Endothelial cell of hepatic sinusoid (primary cell): ENCODE measurements at regions not wholly inside any gene's neighbourhood (a gene's known extent, or its start where the extent isn't known, plus 50 kb on each side); places are given as distances from the start of the nearest gene placed in this dataset.
"Not testable (repeated sequence)": the region's sequence is repeated elsewhere in the genome, so short reads cannot be mapped to it uniquely, and the experiment has no call there.

Experiments
- in situ Hi-C: cut with HindIII; loops from 2 replicates; pipeline ENCODE4 v1.10.0; 2017; ENCODE audit warnings: low sequenced_read_pairs

GRCh38 chr22:25390297-25391240 is 171.1 kb downstream of the CRYBB2 start:
- in situ Hi-C loops: no loop called here

- in situ Hi-C loops: no loop called here
Observed at GRCh38 chr22:25392584-25392983, 171.9 kb upstream of the GRK3 start.

- in situ Hi-C loops: no loop called here
Observed at GRCh38 chr22:25393121-25393805, 171.2 kb upstream of the GRK3 start.

DNA sequence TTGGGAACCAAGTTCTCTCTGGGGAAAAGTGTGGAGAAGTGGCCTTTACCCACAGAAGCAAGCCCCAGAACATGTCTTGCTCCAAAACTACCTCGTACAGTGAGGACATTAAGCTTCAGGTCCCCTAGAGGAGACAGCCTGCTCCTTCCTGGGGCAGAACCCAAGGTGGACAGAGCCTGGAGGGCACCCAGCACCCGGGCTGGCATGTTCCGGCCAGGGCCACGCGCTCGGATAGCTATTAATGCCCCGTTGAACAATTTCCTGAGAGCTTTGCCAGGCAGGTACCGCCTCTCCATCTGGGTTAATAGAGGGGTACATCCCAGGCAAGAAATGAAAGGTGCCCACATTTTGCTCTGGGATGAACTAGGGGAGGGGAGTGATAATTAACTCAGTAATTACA is 169.0 kb upstream of the GRK3 start:
- in situ Hi-C loops: no loop called here

DNA sequence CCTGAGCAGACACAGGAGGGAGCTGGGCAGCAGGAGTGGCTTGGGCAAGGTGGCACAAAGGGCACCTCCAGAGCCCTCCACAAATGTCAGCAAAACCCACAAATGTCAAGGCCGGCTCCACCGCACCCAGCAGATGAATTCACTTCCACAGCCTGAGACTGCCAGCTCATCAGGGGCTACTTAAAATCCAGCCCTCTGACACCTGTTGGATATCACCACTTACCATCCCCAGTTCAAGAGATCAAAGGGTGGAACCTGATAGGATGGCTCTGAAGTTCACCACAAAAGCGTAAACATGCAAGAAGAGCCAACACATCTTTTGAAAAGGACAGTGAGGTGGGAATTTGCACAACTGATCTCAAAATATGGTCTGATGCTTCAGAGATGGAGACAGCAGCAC is 168.6 kb upstream of the GRK3 start:
- in situ Hi-C loops: no loop called here

DNA sequence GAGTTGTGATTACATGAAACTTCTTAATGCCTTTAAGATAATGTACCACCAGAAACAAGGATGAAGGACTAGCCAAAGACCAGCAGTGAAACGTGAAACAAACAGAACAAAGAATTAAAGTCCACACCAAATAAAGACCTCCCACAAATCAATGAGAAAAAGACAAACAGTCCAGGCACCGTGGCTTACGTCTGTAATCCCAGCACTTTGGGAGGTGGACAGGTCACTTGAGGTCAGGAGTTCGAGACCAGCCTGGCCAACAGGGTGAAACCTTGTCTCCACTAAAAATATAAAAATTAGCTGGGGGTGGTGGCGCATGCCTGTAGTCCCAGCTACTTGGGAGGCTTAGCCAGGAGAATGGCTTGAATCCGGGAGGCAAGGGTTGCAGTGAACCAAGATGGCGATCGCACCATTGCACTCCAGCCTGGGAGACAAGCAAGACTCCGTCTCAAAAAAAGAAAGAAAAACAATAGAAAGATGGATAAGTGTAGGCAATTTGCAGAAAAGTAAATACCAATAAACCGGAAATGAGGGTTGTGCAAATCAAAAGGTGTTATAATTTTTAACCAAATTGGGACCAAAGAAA is 167.8 kb upstream of the GRK3 start:
- in situ Hi-C loops: no loop called here

DNA sequence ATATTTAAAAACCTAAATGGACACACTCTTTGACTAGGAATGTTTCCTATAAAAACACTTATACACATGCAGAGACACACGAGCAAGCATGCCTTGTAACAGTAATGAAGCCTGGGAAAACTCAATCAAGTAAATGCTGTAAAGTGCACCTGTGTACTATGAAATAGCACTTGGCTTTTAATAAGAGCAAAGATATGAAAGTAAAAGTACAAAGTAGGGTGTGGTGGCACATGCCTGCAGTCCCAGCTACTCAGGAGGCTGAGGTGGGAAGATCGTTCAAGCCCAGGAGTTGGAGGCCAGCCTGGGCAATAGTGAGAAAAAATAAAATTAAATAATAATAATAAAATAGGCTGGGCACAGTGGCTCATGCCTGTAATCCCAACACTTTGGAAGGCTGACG is 166.9 kb upstream of the GRK3 start:
- in situ Hi-C loops: no loop called here

DNA sequence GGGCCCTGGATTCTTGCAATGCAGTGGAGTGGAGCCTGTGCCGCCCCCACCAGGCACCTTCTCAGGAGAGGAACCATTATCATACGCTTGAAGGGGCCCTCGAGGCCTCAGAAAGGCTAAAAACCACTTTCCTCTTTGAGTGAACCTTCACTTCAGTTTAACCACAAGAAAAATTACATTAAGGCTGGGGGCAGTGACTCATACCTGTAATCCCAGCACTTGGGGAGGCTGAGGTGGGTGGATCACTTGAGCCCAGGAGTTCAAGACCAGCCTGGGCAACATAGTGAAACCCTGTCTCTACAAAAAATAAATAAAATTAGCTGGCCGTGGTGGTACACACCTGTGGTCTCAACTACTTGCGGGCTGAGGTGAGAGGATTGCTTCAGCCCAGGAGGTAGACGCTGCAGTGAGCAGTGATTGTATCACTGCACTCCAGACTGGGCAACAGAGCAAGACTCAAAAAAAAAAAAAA is 165.8 kb upstream of the GRK3 start:
- in situ Hi-C loops: not testable (repeated sequence)

DNA sequence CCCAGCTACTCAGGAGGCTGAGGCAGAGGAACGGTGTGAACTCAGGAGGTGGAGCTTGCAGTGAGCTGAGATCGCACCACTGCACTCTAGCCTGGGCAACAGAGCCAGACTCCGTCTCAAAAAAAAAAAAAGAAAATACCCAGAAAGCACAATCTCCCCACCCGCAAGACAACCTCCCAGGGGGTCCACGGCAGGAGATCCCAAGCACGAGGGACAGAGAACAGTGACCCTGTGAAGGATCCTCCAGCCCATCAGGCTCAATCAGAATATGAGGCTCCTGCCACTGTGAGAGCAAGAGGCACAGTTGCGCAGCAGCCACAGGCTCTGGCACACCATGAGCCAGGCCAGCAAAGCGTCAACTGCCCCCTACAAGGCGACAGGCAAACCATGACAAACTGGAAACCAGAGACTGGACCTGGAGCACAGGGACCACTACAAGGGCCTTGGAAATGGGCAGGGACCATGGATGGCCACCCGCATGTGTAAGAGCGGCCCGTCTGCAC is 164.8 kb upstream of the GRK3 start:
- in situ Hi-C loops: no loop called here

DNA sequence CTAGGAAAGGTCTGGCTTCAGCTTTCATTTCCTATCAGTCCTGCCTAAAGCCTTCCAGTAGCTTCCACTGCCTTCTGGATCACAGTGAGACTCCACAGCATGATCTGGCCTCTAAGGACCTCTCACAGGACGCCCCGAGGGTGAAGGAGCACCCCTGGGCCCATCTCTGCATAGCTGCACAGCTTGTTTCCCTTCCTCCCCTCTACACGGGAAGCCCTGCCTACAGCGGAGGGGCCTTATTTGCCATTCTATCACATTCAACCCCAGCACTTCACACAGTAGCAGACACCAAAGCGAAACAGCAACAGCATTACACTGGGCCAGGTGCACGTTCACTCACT is 162.3 kb upstream of the GRK3 start:
- in situ Hi-C loops: no loop called here

DNA sequence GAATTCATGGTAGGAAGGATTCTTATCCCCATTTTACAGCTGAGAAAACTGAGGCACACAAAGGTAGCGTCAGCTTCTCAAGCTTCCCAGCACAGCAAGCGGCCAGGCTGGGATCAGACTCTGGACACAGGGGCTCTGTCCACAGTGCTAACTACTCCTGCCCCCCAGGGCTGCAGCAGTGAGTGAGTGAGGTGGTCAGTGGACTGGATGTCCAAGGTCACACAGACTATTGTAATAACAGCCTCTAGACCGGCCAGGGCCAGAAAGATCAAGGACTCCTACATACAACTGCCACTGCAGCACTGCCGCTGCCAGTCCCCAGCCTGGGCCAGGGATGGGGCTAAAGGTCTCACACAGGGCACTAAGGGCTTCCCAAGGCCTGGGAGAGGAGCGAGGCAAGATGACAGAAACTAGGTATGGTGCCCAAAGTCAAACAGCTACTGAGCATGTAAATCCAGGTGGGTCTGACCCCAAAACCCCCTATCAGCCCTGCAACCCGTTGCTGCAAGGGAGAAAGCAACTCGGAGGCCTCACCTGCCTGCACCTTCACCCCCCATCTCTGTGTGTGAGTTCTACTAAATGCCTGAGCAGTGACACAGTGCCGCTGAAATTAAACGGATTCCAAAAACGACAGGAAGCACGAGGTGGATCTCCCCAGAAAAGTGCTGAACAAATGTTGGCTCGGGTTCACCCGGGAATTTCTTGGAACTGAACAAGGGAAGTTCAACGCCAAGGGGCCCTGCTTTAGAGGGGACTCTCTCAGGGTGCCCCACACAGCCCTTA is 161.8 kb upstream of the GRK3 start:
- in situ Hi-C loops: no loop called here

- in situ Hi-C loops: no loop called here
Observed at GRCh38 chr22:25403284-25403810, 161.1 kb upstream of the GRK3 start.

DNA sequence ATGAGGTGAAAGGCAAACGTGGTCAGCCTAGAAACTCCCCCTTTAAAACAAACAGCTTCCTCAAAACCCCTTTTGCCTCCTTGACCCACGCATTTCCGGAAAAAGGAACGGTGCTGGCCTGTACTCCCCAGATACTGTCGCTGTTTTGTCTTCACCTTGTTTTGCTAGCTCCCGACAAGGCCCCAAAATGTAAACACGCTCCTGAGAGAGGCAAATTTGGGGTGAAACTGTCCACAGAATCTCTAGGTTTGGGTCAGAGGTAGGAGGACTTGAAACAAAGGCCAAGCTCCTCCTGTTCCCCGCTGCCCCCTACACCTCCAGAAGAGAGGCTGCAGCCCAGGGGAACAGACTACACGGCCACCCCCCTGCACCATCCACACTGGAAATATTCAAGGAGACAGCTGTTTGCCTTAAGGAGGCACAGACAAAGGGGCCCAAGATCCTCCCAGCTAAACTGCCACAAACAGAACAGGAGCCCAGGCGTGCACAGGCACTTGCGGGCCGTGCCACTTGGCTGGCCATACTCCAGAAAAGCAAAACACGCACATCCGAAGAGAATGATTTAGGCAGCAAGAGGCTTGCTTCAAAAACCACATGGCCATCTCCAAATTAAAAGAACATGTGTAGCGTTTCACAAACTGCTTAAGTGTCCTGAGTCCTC is 160.5 kb upstream of the GRK3 start:
- in situ Hi-C loops: no loop called here

DNA sequence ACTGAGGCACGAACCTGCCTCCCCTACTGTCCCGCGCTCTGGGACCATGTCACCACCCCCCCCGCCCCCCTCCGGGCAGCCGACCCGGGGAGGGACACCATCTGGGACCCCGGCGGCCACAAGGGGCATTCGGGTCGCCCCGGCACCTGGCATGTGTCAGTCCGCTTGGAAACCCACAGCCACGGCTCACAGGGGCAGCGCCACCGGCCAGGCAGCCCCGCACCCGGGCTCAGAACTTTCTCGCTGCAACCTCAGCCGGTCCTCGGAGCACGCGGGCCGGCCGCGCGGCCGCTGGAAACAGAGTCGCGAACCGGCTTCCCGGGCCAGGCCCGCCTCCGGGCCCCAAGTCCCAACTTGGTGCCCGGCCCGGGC is 159.9 kb upstream of the GRK3 start:
- in situ Hi-C loops: no loop called here

DNA sequence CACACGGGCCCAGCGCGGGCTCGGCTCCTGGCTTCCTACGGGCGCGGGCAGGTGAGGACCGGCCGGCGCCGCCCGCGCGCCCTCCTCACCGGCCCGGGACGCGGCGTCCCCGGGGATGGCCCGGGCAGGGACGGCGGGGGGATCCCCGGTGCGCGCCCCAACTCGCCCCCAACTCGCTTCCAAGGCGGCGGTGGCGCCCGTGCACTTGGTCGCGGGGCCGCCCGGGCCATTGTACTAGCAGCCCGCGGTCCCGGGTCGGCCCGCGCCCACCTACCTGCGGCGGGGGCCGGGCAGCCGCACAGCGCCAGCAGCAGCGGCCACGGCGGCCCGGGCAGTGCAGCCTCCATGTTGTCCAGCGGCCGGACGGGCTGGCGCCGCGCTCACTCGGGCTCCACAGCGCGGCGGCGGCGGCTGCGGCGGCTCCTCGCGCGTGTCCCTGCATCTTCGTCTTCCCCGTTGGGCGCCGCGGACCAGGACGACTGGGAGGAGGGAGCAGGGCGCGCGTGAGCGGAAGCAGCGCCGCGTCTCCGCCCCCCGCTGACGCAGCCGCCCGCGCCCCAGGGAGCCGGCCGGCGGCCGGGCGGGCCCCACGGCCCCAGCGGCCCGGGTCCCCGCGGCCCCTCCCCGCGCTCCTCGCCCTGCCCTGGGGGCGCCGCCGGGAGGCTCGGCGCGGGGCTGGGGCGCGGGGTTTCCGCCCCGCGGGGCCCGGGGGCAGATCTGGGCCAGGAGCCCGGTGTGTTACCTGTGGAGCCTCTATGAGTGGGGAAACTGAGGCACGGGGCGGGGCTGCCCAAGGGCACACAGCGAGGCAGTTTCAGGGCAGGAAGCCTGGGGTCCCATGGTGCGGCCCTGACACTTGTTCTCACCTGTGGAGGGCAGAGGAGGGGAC is 159.3 kb upstream of the GRK3 start:
- in situ Hi-C loops: no loop called here

DNA sequence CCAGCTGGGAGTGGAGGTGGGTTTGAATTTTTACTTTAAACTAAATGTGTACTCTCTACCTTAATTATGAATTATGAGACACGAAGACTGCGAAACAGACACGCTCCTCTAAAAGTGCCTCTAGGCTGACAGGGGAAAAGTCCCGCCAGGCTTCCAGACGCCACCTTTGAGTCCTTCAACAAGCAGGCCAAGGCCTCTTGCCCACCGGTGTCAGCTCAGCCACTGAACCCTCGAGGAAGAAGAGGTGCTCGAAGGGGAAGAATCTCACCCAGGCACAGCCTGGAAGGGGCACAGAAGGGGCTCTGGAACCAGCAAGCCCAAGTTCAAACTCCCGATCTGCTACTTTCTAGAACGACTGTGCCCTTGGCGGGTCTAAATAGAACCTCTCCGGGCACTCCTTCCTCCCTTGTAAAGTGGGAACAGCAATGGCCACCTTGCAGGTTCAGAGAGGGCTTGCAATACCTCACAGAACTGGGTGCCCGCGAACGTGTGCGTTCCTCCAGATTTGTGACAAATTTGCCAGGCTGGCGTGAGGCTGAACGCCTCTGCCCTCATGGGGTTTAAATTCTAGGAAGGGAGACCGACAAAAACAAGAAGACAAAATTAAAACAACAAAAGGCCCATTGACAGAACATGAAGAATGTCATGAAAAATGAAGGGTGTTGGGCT is 158.5 kb upstream of the GRK3 start:
- in situ Hi-C loops: no loop called here

DNA sequence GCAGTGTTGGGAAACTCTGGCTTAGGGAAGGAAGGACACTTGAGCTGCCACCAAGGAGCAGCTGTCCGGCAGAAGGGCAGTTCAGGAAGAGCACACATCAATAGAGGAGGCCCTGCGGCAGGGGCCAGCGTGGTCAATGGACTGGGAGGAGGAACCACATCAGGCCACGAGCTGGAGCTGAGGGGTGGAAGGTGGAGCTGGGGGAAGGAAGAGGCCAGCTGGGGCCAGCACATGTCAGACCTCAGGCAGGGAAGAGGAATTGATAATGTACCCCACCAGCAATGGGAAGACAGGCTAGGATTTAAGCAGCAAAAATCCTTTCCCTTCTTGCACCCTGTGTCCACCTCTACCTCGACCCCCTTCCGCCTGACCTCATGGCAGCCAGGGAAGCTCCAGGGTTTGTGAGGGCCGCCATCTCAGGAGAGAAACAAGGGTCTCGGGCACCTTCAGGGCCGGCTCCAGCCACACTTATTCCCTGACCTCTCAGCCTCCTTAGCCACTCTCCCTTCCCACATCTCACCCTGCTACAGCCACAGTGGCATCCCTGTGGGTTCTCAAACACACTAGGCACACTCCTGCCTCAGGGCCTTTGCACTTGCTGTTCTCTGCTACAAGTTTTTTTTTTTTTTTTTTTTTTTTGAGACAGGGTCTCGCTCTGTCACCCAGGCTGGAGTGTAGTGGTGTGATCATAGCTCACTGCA is 157.8 kb upstream of the GRK3 start:
- in situ Hi-C loops: no loop called here

- in situ Hi-C loops: no loop called here
Observed at GRCh38 chr22:25407226-25407858, 157.1 kb upstream of the GRK3 start.
